Heart left ventricle (tissue), 16 donors: ENCODE measurements at regions not wholly inside any gene's neighbourhood (a gene's known extent, or its start where the extent isn't known, plus 50 kb on each side); places are given as distances from the start of the nearest gene placed in this dataset.

Experiments
- ATAC-seq, 4 donors: fragments of 200-7000 bp; cut with Tn5 transposase; one replicate each; pipeline ENCODE4 v1.9.1; 2020 to 2022; ENCODE audit warnings: moderate library complexity in 4 of 4, mild to moderate bottlenecking in 3 of 4, moderate number of reproducible peaks in 1 of 4
- DNase-seq, 5 donors: peaks; one replicate each; pipeline ENCODE4 v3.0.0-alpha.2; 2020
- H3K27ac ChIP-seq, 12 donors: fragments of 200-600 bp; sonication (generic) in 4 of 12; one replicate each; pipeline versions ENCODE4 v1.5.0 to v1.8.0; 2016 to 2022; ENCODE audit warnings: mild to moderate bottlenecking in 2 of 12
- H3K27me3 ChIP-seq, 9 donors: fragments of 200-600 bp; sonication (generic) in 2 of 9; one replicate each; pipeline versions ENCODE4 v1.5.1 to v1.8.0; 2016 to 2022; ENCODE audit warnings: mild to moderate bottlenecking in 3 of 9
- H3K36me3 ChIP-seq, 9 donors: fragments of 200-600 bp; sonication (generic) in 2 of 9; one replicate each; pipeline versions ENCODE4 v1.5.0 to v1.8.0; 2018 to 2022; ENCODE audit warnings: mild to moderate bottlenecking in 2 of 9
- H3K4me1 ChIP-seq, 12 donors: fragments of 200-600 bp; sonication (generic) in 4 of 12; one replicate each; pipeline versions ENCODE4 v1.5.0 to v1.8.0; 2016 to 2022; ENCODE audit warnings: mild to moderate bottlenecking in 3 of 12
- H3K4me3 ChIP-seq, 12 donors: fragments of 200-600 bp; sonication (generic) in 4 of 12; one replicate each; pipeline versions ENCODE4 v1.5.0 to v1.8.0; 2017 to 2022; ENCODE audit warnings: mild to moderate bottlenecking in 9 of 12, moderate library complexity in 4 of 12
- H3K9me3 ChIP-seq, 12 donors: fragments of 200-600 bp; sonication (generic) in 4 of 12; one replicate each; pipeline versions ENCODE4 v1.5.0 to v1.8.0; 2016 to 2022; ENCODE audit warnings: mild to moderate bottlenecking in 1 of 12
- POLR2A ChIP-seq, 2 donors: fragments of 450-650 bp; IDR thresholded peaks; one replicate each; pipeline ENCODE4 v1.6.1; 2017; ENCODE audit warnings: antibody characterized with exemption in 2 of 2, mild to moderate bottlenecking in 2 of 2, moderate library complexity in 2 of 2
- WGBS, 4 donors: extraction: QIAGEN DNeasy Blood & Tissue Kit in 2 of 4; methylation state at CpG; one replicate each; pipeline versions ENCODE4 v1.1.5 to v1.1.7; 2013 to 2018; 5-methylcytosine and 5-hydroxymethylcytosine counted together
- intact Hi-C, 10 donors: fragments of 100-400 bp; cut with DNase I; formaldehyde crosslinking; loops; one replicate each; pipeline versions ENCODE4 v1.11.1 to v1.14.2; 2022
- TF ChIP-seq, protein P1 (sequence below), 12 donors: fragments of 200-600 bp; sonication (generic) in 4 of 12; IDR thresholded peaks; one replicate each; pipeline versions ENCODE4 v1.5.0 to v1.8.0; 2018 to 2022; ENCODE audit warnings: antibody characterized with exemption in 12 of 12, mild to moderate bottlenecking in 5 of 12
- donor health status: ischemic (EF 13 %, LVEDD 7.1; RV severe dilation, severe dysfunction).
- donor health status: healthy with polysubstance abuse.
- donor health status: DM: no; HTN: yes; CAD: no.
- donor health status: DM: no; HTN: no; CAD: no.
- donor health status: ischemic (EF 25% LVEDD 6.9; RV normal size, moderate dysfunction).
- donor health status: ischemic (EF 25% LVEDD 5.7; RV mildly dilated, moderate dysfunction).
- donor health status: healthy.
- donor health status: DM: yes; HTN: yes; CAD: no.
- donor health status: ischemic (EF 35%, LVEDD 5.7; RV mildly dilated, moderate dysfunction).
- donor health status: nonischemic (EF 11% LVEDD 7.7; RV severe dilation, severe dysfunction).
- donor health status: DM: yes; HTN: yes; CAD: no.
- donor health status: PGD.
- donor health status: ischemic (EF 29% LVEDD 5.4; RV normal size, mild dysfunction).
- donor health status: nonischemic (EF 23%, LVEDD 6.1; RV moderate dilation, normal function).

DNA sequence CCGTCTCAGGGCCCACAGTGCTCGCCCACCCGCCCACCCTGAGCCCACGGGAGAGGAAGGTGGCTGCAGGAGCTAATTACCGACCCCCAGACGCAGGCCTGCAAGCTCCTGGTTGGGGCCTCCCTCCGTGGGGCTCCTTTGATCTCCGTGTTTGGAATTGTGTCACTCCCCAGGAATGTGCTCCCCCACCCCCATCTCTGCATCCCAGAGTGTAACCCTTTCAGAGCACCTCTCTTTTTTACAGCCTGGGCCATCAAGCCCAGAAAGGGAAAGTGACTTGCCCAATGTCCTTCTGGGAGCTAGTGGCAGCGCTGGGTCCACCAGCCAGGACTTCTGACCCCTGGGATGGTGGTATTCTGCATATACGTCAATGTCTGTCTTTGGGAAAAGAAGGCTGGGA lies 335.1 kb downstream of the CYRIA start:
- TF ChIP-seq, protein P1, sequence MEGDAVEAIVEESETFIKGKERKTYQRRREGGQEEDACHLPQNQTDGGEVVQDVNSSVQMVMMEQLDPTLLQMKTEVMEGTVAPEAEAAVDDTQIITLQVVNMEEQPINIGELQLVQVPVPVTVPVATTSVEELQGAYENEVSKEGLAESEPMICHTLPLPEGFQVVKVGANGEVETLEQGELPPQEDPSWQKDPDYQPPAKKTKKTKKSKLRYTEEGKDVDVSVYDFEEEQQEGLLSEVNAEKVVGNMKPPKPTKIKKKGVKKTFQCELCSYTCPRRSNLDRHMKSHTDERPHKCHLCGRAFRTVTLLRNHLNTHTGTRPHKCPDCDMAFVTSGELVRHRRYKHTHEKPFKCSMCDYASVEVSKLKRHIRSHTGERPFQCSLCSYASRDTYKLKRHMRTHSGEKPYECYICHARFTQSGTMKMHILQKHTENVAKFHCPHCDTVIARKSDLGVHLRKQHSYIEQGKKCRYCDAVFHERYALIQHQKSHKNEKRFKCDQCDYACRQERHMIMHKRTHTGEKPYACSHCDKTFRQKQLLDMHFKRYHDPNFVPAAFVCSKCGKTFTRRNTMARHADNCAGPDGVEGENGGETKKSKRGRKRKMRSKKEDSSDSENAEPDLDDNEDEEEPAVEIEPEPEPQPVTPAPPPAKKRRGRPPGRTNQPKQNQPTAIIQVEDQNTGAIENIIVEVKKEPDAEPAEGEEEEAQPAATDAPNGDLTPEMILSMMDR (IDR thresholded peaks at IDR 0.05) = no peak
- no peak for TF ChIP-seq POLR2A (IDR thresholded peaks at IDR 0.05)
- Histone ChIP-seq H3K4me3 (no peak overlapping the region), H3K27ac (no peak overlapping the region), H3K9me3 (no peaks in the 10 kb centered on the region), H3K4me1 (peaks cover 0 to 4% (median 0%) of the 10 kb centered on the region in 12 donors), H3K36me3 (no peaks in the 10 kb centered on the region), H3K27me3 (no peaks in the 10 kb centered on the region)
- DNase-seq (no peak), ATAC-seq (no peak)
- 40 to 55% (median 47%) methylated on average over 8 to 10 of the region's 10 CpGs for WGBS, 4 donors
- intact Hi-C loops = no loop called here

DNA sequence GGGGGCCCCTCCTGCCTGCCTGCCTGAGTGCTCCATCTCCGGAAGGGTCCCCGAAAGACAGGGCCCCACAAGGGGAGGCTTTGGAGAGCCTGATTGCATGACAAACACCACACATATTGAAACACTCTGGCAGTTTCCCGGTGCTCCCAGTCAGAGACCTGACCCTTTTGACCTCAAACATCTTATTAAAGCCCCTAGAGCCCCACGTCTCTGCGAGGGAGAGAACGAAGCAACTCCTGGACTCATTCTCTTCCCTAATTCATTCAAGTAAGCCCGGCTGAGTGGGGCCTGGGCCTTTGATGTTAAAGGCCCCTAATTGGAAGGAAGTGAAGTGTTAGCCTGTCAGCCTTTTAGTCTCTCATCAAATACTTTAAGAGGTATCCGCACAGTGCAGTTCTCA lies 335.6 kb downstream of the CYRIA start:
- DNase-seq = no peak
- WGBS, 4 donors = 76 to 86% (median 79%) methylated on average over 7 to 8 of the region's 8 CpGs

DNA sequence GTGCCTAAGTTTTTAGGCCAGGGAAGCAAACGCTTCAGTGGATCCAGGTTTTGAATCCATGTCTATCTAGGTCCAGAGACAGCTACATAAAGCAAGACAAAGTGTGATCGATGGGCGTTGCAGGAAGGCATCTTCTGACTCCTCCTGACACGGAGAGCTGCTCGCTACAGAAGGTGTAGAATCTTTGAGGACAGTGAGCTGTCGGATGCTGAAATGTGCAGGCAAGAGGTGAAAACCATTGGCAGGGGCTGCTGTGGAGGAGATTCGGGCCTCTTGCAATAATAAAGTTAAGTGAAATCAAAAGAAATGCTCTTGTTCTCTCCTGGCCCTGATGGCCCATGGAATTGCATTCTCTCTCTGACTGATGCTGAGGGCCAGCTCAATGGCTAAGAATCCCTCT lies 336.2 kb downstream of the CYRIA start:
- intact Hi-C loops = no loop called here
- H3K4me1 ChIP-seq = peaks cover 0 to 4% (median 0%) of the 10 kb centered on the region in 12 donors
- H3K27me3 ChIP-seq = no peaks in the 10 kb centered on the region
- no peaks in the 10 kb centered on the region for H3K9me3 ChIP-seq
- H3K27ac ChIP-seq = no peak overlapping the region
- no peak overlapping the region for H3K4me3 ChIP-seq
- WGBS, 4 donors = 92 to 96% (median 94%) methylated on average over 7 of the region's 7 CpGs
- DNase-seq (no peak), ATAC-seq (no peak)
- H3K36me3 ChIP-seq = no peaks in the 10 kb centered on the region
- no peak for TF ChIP-seq POLR2A (IDR thresholded peaks at IDR 0.05)
- TF ChIP-seq, protein P1 (IDR thresholded peaks at IDR 0.05) = no peak

More for the DNA sequence above, 335.6 kb downstream of the CYRIA start:
- no peaks in the 10 kb centered on the region for H3K36me3 ChIP-seq
- H3K4me3 ChIP-seq = no peak overlapping the region
- peaks cover 0 to 4% (median 0%) of the 10 kb centered on the region in 12 donors for H3K4me1 ChIP-seq
- no peak for ATAC-seq
- no peak overlapping the region for H3K27ac ChIP-seq
- intact Hi-C loops = no loop called here
- H3K27me3 ChIP-seq = no peaks in the 10 kb centered on the region
- H3K9me3 ChIP-seq = no peaks in the 10 kb centered on the region
- no peak for TF ChIP-seq POLR2A (IDR thresholded peaks at IDR 0.05)
- TF ChIP-seq, protein P1 (IDR thresholded peaks at IDR 0.05) = no peak

DNA sequence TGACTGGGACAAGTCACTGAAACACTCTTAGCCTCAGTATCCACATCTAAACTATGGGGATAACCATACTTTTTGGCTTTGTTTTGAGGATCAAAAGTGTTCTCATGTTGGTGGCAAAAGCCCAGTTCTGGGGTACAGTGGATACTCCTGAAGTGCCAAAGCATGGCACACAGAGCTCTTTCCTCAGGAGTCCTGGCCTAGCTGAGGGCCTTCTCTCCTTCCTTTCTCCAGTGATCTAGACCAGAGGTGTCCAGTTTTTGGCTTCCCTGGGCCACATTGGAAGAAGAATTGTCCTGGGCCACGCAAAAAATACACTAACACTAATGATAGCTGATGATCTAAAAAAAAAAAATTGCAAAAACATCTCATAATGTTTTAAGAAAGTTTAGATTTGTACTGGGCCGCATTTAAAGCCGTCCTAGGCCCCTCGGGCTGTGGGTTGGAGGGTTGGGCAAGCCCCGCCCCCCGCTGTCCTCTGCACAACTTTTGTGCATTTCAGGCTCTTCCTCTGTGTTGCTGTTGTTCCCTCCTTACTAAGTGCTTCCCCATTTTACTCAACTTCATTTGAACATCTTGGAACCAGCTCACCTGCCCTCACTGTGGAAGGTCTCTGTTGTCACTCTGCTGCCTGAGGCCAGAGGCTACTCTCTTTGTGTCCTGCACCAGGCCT lies 337.0 kb downstream of the CYRIA start:
- no peak for ATAC-seq
- TF ChIP-seq, protein P1 (IDR thresholded peaks at IDR 0.05) = no peak
- Histone ChIP-seq H3K27ac (no peak overlapping the region), H3K36me3 (no peaks in the 10 kb centered on the region), H3K27me3 (no peaks in the 10 kb centered on the region), H3K4me3 (no peak overlapping the region), H3K4me1 (peaks cover 0 to 4% (median 0%) of the 10 kb centered on the region in 12 donors), H3K9me3 (no peaks in the 10 kb centered on the region)
- WGBS, 4 donors = 91 to 97% (median 95%) methylated on average over 6 of the region's 6 CpGs
- intact Hi-C loops = no loop called here
- no peak for DNase-seq
